MCF 10A (cell line): ENCODE measurements at regions not wholly inside any gene's neighbourhood (a gene's known extent, or its start where the extent isn't known, plus 50 kb on each side); places are given as distances from the start of the nearest gene placed in this dataset.

Experiments
- BruUV-seq: library from RNA; stranded (reverse); fragments of 400-500 nt; replicated peaks from 2 replicates; lab custom pipeline; 2021; lab: Mats Ljungman, UMichigan
- CTCF ChIA-PET: fragments of 300-600 bp; sonication (Branson Sonifier 250); formaldehyde crosslinking; extraction: SDS; loops from one replicate; lab custom pipeline; 2021; ENCODE audit warnings: antibody characterized with exemption, inconsistent platforms; lab: Yijun Ruan, JAX
- POLR2A ChIA-PET: fragments of 300-600, 350-650 bp; sonication (Branson Sonifier 250); formaldehyde crosslinking; extraction: SDS; loops from one replicate; lab custom pipeline; 2020; ENCODE audit warnings: antibody characterized with exemption, inconsistent platforms; lab: Yijun Ruan, JAX
- DNase-seq: peaks from one replicate; pipeline ENCODE4 v3.0.0-alpha.2; 2018; ENCODE audit not compliant: unreplicated experiment
- H3K27ac Mint-ChIP-seq: one replicate; pipeline ENCODE4 v1.8.0; 2022; ENCODE audit warnings: mild to moderate bottlenecking, low read depth, mixed read lengths; ENCODE audit not compliant: unreplicated experiment
- H3K27me3 Mint-ChIP-seq: one replicate; pipeline ENCODE4 v1.8.0; 2022; ENCODE audit warnings: mixed read lengths; ENCODE audit not compliant: insufficient read depth, unreplicated experiment
- H3K36me3 Mint-ChIP-seq: one replicate; pipeline ENCODE4 v1.8.0; 2022; ENCODE audit warnings: mild to moderate bottlenecking, moderate library complexity, mixed read lengths; ENCODE audit not compliant: insufficient read depth, unreplicated experiment
- H3K4me1 Mint-ChIP-seq: one replicate; pipeline ENCODE4 v1.8.0; 2022; ENCODE audit warnings: mixed read lengths; ENCODE audit not compliant: insufficient read depth, unreplicated experiment
- H3K4me3 Mint-ChIP-seq: one replicate; pipeline ENCODE4 v1.8.0; 2022; ENCODE audit warnings: mild to moderate bottlenecking, moderate library complexity, mixed read lengths; ENCODE audit not compliant: unreplicated experiment
- H3K9me3 Mint-ChIP-seq: one replicate; pipeline ENCODE4 v1.8.0; 2022; ENCODE audit warnings: mixed read lengths; ENCODE audit not compliant: unreplicated experiment
- intact Hi-C: fragments of 100-400 bp; cut with micrococcal nuclease; formaldehyde crosslinking; loops from 2 replicates; pipeline ENCODE4 v1.14.1; 2022
- TF ChIP-seq, protein P1 (sequence below): fragments of 200-600 bp; IDR thresholded peaks from one replicate; pipeline ENCODE4 v1.8.0; 2022; ENCODE audit warnings: antibody characterized with exemption, mild to moderate bottlenecking; ENCODE audit not compliant: unreplicated experiment

DNA sequence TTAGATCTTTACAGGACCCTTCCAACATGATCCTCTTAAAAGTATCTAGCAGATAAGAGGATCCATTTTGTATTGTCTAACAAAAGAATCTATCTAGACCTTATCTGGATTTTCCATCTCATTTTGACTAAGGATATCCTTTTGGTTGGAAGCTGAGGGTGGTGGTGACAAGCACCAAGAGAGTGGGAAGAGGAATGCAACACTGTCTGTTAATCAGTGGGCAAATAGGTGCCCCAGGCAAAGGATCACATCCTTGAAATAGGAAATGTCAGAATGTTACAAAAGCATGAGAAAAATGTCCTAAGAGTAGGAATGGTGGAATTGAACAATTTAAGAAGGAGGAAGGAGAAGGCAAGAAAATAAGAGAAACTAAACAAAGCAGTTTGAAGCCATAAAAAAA, 420.7 kb upstream of the CNTN3 start:
- Mint-ChIP-seq H3K27me3 (no peaks in the 10 kb centered on the region), H3K27ac (no peak overlapping the region), H3K9me3 (peaks cover 7% of the 10 kb centered on the region), H3K4me1 (no peaks in the 10 kb centered on the region), H3K4me3 (no peak overlapping the region), H3K36me3 (no peaks in the 10 kb centered on the region)
- TF ChIP-seq, protein P1, sequence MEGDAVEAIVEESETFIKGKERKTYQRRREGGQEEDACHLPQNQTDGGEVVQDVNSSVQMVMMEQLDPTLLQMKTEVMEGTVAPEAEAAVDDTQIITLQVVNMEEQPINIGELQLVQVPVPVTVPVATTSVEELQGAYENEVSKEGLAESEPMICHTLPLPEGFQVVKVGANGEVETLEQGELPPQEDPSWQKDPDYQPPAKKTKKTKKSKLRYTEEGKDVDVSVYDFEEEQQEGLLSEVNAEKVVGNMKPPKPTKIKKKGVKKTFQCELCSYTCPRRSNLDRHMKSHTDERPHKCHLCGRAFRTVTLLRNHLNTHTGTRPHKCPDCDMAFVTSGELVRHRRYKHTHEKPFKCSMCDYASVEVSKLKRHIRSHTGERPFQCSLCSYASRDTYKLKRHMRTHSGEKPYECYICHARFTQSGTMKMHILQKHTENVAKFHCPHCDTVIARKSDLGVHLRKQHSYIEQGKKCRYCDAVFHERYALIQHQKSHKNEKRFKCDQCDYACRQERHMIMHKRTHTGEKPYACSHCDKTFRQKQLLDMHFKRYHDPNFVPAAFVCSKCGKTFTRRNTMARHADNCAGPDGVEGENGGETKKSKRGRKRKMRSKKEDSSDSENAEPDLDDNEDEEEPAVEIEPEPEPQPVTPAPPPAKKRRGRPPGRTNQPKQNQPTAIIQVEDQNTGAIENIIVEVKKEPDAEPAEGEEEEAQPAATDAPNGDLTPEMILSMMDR, result no peak
- ChIA-PET CTCF (interaction anchor here (1.0 kb wide), 1 partner anchor 15 kb away, joined by 3 read pairs; no protein-coding TSS in a partner anchor), POLR2A (no interaction called here)
- intact Hi-C loops, result no loop called here
- DNase-seq, result no peak
- no TSS peak for BruUV-seq

DNA sequence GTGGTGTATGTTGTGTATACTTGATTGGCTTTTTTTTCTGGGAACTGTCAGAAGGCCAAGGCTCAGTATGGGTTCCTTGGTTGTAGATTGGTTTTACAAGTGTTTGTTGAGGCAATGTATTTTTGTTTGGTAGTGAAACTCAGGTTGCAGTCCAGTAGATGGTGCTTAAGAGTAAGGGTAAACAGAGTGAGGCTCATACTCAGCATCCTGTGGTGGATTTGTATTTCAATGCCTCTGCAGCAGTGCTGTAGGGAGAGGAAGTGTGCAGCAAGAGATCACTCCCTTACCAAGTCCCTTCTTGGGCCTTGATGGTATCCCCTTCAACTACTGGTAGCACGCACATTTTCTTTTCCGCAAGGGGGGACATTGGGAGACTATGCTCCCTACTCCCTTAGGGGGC, 428.5 kb upstream of the CNTN3 start:
- CTCF ChIA-PET, result interaction anchor here (0.6 kb wide), 1 partner anchor 341 kb away, joined by 3 read pairs; no protein-coding TSS in a partner anchor
- H3K36me3 Mint-ChIP-seq, result no peaks in the 10 kb centered on the region
- H3K4me3 Mint-ChIP-seq, result no peak overlapping the region
- peaks cover 24% of the 10 kb centered on the region for H3K9me3 Mint-ChIP-seq
- TF ChIP-seq, protein P1, result no peak
- H3K27me3 Mint-ChIP-seq, result no peaks in the 10 kb centered on the region
- no peaks in the 10 kb centered on the region for H3K4me1 Mint-ChIP-seq
- BruUV-seq, result no TSS peak
- intact Hi-C loops, result no loop called here
- POLR2A ChIA-PET, result no interaction called here
- DNase-seq, result no peak
- no peak overlapping the region for H3K27ac Mint-ChIP-seq

DNA sequence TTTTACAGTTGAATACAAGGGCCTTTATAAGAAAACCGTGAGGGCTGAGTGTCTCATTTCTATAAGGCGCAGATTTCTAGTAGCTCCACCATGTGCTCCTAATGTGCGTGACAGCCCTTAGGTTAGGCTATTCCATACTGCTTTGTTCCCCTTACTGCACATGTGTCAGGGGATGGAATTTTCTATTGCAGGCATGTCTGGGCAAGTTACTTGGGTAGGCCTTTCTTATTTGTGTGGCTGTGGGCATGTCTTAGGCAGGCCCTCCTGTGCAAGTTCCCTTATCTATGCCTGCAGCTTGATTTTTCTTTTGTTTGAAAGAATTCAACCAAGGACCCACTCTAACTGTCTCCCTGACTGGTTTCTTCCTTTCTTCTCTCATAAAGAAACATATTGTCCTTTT, 434.2 kb upstream of the CNTN3 start:
- H3K36me3 Mint-ChIP-seq, result no peaks in the 10 kb centered on the region
- POLR2A ChIA-PET, result no interaction called here
- BruUV-seq, result no TSS peak
- TF ChIP-seq, protein P1, result no peak
- no peak overlapping the region for H3K4me3 Mint-ChIP-seq
- no peaks in the 10 kb centered on the region for H3K27me3 Mint-ChIP-seq
- peaks cover 6% of the 10 kb centered on the region for H3K4me1 Mint-ChIP-seq
- intact Hi-C loops, result no loop called here
- CTCF ChIA-PET, result no interaction called here
- peaks cover 8% of the 10 kb centered on the region for H3K9me3 Mint-ChIP-seq
- no peak overlapping the region for H3K27ac Mint-ChIP-seq
- DNase-seq, result peak; percentile 20

DNA sequence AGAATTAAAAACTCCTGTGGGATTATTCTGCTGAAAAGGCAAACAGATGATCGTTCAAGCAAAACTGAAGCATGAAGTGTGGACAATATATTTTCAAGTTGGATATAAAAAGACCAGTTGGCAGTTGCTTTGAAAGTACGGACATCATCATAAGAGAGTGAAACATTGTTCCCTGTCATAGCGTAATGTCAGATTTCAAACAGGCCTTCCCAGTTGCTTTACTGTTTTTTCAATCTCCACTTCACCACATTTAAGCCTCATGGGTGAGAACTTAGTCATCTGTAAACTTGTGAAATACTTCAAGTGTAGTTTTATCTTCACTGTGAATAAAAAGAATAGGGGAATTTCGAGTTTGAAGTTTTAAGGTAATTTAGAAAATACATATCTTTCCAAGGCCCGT, 435.1 kb upstream of the CNTN3 start:
- ChIA-PET CTCF (interaction anchor here (0.9 kb wide), 2 partner anchors 10 to 15 kb away, joined by 3 read pairs; no protein-coding TSS in a partner anchor), POLR2A (no interaction called here)
- TF ChIP-seq, protein P1, result no peak
- peaks cover 8% of the 10 kb centered on the region for H3K9me3 Mint-ChIP-seq
- H3K4me3 Mint-ChIP-seq, result no peak overlapping the region
- H3K27ac Mint-ChIP-seq, result no peak overlapping the region
- BruUV-seq, result no TSS peak
- DNase-seq, result no peak
- H3K27me3 Mint-ChIP-seq, result no peaks in the 10 kb centered on the region
- H3K4me1 Mint-ChIP-seq, result peaks cover 6% of the 10 kb centered on the region
- H3K36me3 Mint-ChIP-seq, result no peaks in the 10 kb centered on the region
- intact Hi-C loops, result no loop called here
